Nephron (organoid): ENCODE measurements at regions not wholly inside any gene's neighbourhood (a gene's known extent, or its start where the extent isn't known, plus 50 kb on each side); places are given as distances from the start of the nearest gene placed in this dataset.
"Not testable (repeated sequence)": the region's sequence is repeated elsewhere in the genome, so short reads cannot be mapped to it uniquely, and the experiment has no call there.

ENCODE experiments used
- H3K27ac Mint-ChIP-seq, 3 experiments: 2 replicates each; pipeline ENCODE4 v1.8.0; 2020; ENCODE audit warnings: mixed read lengths in 3 of 3, mild to moderate bottlenecking in 2 of 3, moderate library complexity in 1 of 3
- H3K27me3 Mint-ChIP-seq: 2 replicates; pipeline ENCODE4 v1.8.0; 2021; ENCODE audit warnings: low read depth, mild to moderate bottlenecking, moderate library complexity, mixed read lengths
- H3K36me3 Mint-ChIP-seq: 2 replicates; pipeline ENCODE4 v1.8.0; 2020; ENCODE audit warnings: low read depth, mixed read lengths
- H3K4me1 Mint-ChIP-seq: 2 replicates; pipeline ENCODE4 v1.8.0; 2020; ENCODE audit warnings: mixed read lengths
- H3K4me3 Mint-ChIP-seq, 3 experiments: 2 replicates each; pipeline ENCODE4 v1.8.0; 2020; ENCODE audit warnings: mild to moderate bottlenecking in 3 of 3, mixed read lengths in 3 of 3, moderate library complexity in 2 of 3
- H3K9me3 Mint-ChIP-seq: 2 replicates; pipeline ENCODE4 v1.8.0; 2020; ENCODE audit warnings: mixed read lengths
- TF ChIP-seq, protein P1 (sequence below), 3 experiments: fragments of 200-600 bp; sonication (generic); IDR thresholded peaks; one replicate each; pipeline ENCODE4 v1.5.0; 2021; ENCODE audit warnings: antibody characterized with exemption in 3 of 3; ENCODE audit not compliant: unreplicated experiment in 3 of 3

DNA sequence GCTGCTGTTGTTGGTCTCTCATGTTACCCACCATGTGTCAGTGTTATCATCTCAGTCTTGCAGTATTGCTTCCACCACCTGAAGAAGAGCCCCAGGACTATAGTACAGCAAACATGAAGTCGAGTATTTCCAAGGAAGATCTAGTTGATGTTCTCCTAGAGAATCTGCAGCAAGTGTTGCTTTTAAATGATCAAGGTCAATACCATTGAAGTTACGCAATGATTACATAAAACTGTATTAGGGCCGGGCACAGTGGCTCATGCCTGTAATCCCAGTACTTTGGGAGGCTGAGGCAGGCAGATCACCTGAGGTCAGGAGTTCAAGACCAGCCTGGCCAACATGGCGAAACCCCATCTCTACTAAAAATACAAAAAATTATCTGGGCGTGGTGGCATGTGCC is 173.9 kb downstream of the TJP1 start:
- not testable (repeated sequence) for H3K27ac Mint-ChIP-seq, H3K27me3 Mint-ChIP-seq, H3K4me3 Mint-ChIP-seq, H3K4me1 Mint-ChIP-seq, H3K9me3 Mint-ChIP-seq, H3K36me3 Mint-ChIP-seq

DNA sequence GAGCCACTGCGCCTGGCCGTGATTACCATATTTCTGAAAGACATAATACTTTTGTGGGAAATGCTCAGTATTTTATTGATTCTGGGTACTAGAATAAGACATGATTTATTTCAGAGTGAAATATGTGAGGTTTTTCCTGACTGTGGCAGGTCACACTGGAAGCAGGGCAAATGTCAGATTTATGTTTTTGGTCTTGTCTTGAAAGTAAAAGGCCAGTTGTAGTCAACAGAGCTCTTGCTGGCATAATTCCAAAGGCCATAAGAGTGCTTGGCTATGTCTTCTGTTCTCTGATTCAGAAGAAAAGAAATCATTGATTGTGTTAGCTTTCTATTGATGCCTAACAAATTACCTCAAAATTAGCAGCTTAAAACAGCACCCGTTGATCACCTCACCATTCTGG is 176.4 kb downstream of the TJP1 start:
- no peaks in the 10 kb centered on the region for H3K4me1 Mint-ChIP-seq
- H3K4me3 Mint-ChIP-seq, result no peak overlapping the region
- no peaks in the 10 kb centered on the region for H3K36me3 Mint-ChIP-seq
- H3K9me3 Mint-ChIP-seq, result no peaks in the 10 kb centered on the region
- H3K27me3 Mint-ChIP-seq, result peaks cover 6% of the 10 kb centered on the region
- no peak overlapping the region for H3K27ac Mint-ChIP-seq
- TF ChIP-seq, protein P1, sequence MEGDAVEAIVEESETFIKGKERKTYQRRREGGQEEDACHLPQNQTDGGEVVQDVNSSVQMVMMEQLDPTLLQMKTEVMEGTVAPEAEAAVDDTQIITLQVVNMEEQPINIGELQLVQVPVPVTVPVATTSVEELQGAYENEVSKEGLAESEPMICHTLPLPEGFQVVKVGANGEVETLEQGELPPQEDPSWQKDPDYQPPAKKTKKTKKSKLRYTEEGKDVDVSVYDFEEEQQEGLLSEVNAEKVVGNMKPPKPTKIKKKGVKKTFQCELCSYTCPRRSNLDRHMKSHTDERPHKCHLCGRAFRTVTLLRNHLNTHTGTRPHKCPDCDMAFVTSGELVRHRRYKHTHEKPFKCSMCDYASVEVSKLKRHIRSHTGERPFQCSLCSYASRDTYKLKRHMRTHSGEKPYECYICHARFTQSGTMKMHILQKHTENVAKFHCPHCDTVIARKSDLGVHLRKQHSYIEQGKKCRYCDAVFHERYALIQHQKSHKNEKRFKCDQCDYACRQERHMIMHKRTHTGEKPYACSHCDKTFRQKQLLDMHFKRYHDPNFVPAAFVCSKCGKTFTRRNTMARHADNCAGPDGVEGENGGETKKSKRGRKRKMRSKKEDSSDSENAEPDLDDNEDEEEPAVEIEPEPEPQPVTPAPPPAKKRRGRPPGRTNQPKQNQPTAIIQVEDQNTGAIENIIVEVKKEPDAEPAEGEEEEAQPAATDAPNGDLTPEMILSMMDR (IDR thresholded peaks at IDR 0.05; ENCODE audit: unreplicated experiment in 3 of 3), result no peak

DNA sequence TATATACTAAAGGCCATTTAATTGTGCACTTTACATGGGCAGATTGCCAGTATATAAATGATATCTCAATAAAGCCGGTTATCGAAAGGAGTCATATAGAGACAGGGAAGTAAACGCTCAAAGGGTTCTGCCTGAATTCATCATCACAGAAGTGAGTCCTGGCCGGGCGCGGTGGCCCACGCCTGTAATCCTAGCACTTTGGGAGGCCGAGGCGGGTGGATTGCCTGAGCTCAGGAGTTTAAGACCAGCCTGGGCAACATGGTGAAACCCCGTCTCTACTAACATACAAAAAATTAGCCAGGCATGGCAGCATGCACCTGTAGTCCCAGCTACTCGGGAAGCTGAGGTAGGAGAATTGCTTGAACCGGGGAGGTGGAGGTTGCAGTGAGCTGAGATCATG is 177.9 kb downstream of the TJP1 start:
- H3K27ac Mint-ChIP-seq, H3K4me3 Mint-ChIP-seq, H3K27me3 Mint-ChIP-seq, H3K36me3 Mint-ChIP-seq, H3K4me1 Mint-ChIP-seq, H3K9me3 Mint-ChIP-seq: not testable (repeated sequence)

DNA sequence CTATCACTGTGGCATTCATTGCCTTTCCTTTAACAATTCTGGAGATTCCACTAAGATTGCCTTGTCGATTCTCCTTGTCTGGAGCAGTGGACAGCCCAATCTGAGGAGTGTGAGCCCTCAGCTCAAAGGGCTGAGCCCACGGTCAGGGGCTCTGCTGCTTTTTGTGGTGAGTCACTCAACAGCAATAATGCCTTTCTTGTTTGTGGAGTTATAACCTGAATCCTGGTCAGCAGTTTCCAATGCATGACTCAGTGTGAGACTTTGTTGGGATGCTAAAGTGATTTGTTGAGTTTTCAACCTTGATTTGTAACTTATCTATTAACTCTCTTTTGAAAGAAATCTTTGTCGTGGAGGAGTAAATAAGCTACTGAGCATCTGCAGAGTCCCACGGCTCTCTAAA is 183.5 kb downstream of the TJP1 start:
- H3K4me1 Mint-ChIP-seq, result peaks cover 25% of the 10 kb centered on the region
- no peak overlapping the region for H3K4me3 Mint-ChIP-seq
- H3K27ac Mint-ChIP-seq, result no peak overlapping the region
- TF ChIP-seq, protein P1 (IDR thresholded peaks at IDR 0.05; ENCODE audit: unreplicated experiment in 3 of 3), result no peak
- no peaks in the 10 kb centered on the region for H3K9me3 Mint-ChIP-seq
- H3K27me3 Mint-ChIP-seq, result peaks cover 9% of the 10 kb centered on the region
- H3K36me3 Mint-ChIP-seq, result no peaks in the 10 kb centered on the region

DNA sequence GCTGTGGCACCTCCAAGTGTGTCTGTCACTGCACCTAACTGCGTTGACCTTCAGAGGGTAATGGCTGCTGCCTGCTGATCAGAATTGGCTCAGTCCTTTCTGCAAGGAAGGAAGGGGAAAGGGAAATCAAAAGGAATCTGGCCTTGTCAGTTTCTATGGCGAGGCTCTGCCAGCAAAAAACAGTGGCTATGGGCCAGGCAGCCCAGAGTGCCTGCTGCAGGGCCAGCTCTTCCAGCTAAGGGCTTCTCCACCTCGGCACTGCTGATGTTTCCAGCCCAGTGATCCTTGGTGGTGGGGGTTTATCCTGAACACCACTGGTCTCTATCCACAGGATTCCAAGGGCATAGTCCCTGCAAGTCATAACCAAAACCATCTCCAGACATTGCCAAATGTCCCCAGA is 184.3 kb downstream of the TJP1 start:
- Mint-ChIP-seq H3K27me3 (peaks cover 9% of the 10 kb centered on the region), H3K4me1 (peaks cover 25% of the 10 kb centered on the region), H3K36me3 (no peaks in the 10 kb centered on the region), H3K27ac (no peak overlapping the region), H3K4me3 (no peak overlapping the region), H3K9me3 (no peaks in the 10 kb centered on the region)
- TF ChIP-seq, protein P1 (IDR thresholded peaks at IDR 0.05; ENCODE audit: unreplicated experiment in 3 of 3), result no peak

DNA sequence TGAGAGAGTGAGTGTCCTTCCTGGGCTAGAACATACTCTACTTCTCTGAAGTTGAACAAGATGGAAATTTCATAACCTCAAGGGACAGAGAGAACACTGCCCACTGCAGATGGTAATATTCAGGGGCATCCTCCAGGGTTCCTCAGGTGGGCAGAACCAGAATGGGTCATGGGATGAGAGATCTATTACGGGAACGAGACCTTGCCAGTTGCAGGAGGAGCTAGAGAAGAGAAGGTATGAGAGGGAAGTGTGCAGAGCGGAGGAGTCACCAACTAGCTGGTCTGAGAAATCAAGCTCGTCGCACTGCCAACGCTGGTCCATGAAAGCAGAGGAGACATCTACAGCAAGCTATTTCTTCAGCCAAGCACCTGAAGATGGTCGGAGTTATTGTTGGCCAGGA is 184.7 kb downstream of the TJP1 start:
- Mint-ChIP-seq H3K9me3 (no peaks in the 10 kb centered on the region), H3K27me3 (peaks cover 9% of the 10 kb centered on the region), H3K36me3 (no peaks in the 10 kb centered on the region), H3K27ac (no peak overlapping the region), H3K4me3 (no peak overlapping the region), H3K4me1 (peaks cover 25% of the 10 kb centered on the region)
- TF ChIP-seq, protein P1 (IDR thresholded peaks at IDR 0.05; ENCODE audit: unreplicated experiment in 3 of 3), result no peak

DNA sequence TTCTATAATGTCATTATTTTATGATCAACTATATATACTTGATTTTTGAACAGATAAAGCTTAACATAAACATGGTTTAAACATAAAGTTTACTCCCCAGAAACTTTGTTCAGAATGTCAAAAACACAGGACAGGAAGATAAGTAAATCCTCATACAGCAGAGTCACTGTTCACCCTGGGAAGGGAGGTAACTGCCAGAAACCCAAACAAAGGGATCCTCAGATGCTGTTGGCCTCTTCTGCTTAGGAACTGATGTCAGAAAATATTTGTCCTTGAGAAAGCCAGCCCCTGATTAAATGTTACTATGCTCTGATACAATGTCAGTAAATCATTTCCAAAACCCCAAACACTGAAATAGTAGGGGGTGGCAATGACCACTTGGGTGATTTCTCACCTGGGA is 185.3 kb downstream of the TJP1 start:
- Mint-ChIP-seq H3K27ac (peak overlapping the region in 2 of 3 experiments; percentile 7 to 55), H3K4me3 (no peak overlapping the region), H3K4me1 (peaks cover 28% of the 10 kb centered on the region), H3K9me3 (no peaks in the 10 kb centered on the region), H3K36me3 (no peaks in the 10 kb centered on the region), H3K27me3 (peaks cover 9% of the 10 kb centered on the region)
- TF ChIP-seq, protein P1 (IDR thresholded peaks at IDR 0.05; ENCODE audit: unreplicated experiment in 3 of 3), result no peak
